ENCODE measurements at regions not wholly inside any gene's neighbourhood (a gene's known extent, or its start where the extent isn't known, plus 50 kb on each side); places are given as distances from the start of the nearest gene placed in this dataset.
A peak's percentile ranks its signal among the peaks of the same experiment; 100 is the strongest.

GRCh38 chr4:130356873-130357272 lies 1260.9 kb downstream of the C4orf33 start:
- H3K36me3 ChIP-seq (replicated peaks), result no peaks in the 10 kb centered on the region
- no peak overlapping the region for H3K27ac ChIP-seq
- DNase-seq, result no peak
- in situ Hi-C loops (cut with HindIII; ENCODE audit: low pct_ligation_motif_present, low sequenced_read_pairs), result no loop called here
- no peak for TF ChIP-seq CTCF (IDR thresholded peaks at IDR 0.05; ENCODE audit: low read depth, low read length, missing control alignments)
- no peak overlapping the region for H3K4me3 ChIP-seq (ENCODE audit: low read depth, low read length)
- H3K27me3 ChIP-seq (replicated peaks), result no peaks in the 10 kb centered on the region

- in situ Hi-C loops (cut with HindIII; ENCODE audit: low pct_ligation_motif_present, low sequenced_read_pairs), result no loop called here
- DNase-seq, result peak; percentile 20
- no peak overlapping the region for H3K4me3 ChIP-seq (ENCODE audit: low read depth, low read length)
- H3K27ac ChIP-seq, result no peak overlapping the region
- no peaks in the 10 kb centered on the region for H3K36me3 ChIP-seq (replicated peaks)
- H3K27me3 ChIP-seq (replicated peaks), result no peaks in the 10 kb centered on the region
- peak; percentile 53 for TF ChIP-seq CTCF (IDR thresholded peaks at IDR 0.05; ENCODE audit: low read depth, low read length, missing control alignments)
Measured at GRCh38 chr4:130359542-130359941, 1263.6 kb downstream of the C4orf33 start.

GRCh38 chr4:130361616-130362015 lies 1265.7 kb downstream of the C4orf33 start:
- TF ChIP-seq CTCF (IDR thresholded peaks at IDR 0.05; ENCODE audit: low read depth, low read length, missing control alignments), result no peak
- Histone ChIP-seq H3K36me3 (replicated peaks) (no peaks in the 10 kb centered on the region), H3K27me3 (replicated peaks) (no peaks in the 10 kb centered on the region), H3K4me3 (ENCODE audit: low read depth, low read length) (no peak overlapping the region), H3K27ac (no peak overlapping the region)
- in situ Hi-C loops (cut with HindIII; ENCODE audit: low pct_ligation_motif_present, low sequenced_read_pairs), result no loop called here
- DNase-seq, result no peak

- in situ Hi-C loops (cut with HindIII; ENCODE audit: low pct_ligation_motif_present, low sequenced_read_pairs), result no loop called here
Measured at GRCh38 chr4:130368668-130369067, 1272.7 kb downstream of the C4orf33 start.

GRCh38 chr4:130393231-130393630 lies 1297.3 kb downstream of the C4orf33 start:
- no peak for DNase-seq
- Histone ChIP-seq H3K27me3 (replicated peaks) (no peaks in the 10 kb centered on the region), H3K27ac (peak overlapping the region; percentile 26), H3K4me3 (ENCODE audit: low read depth, low read length) (no peak overlapping the region), H3K36me3 (replicated peaks) (no peaks in the 10 kb centered on the region)
- TF ChIP-seq CTCF (IDR thresholded peaks at IDR 0.05; ENCODE audit: low read depth, low read length, missing control alignments), result no peak
- in situ Hi-C loops (cut with HindIII; ENCODE audit: low pct_ligation_motif_present, low sequenced_read_pairs), result no loop called here

More at GRCh38 chr4:130368668-130369067, 1272.7 kb downstream of the C4orf33 start:
- H3K27ac ChIP-seq, result no peak overlapping the region
- no peak for DNase-seq
- no peaks in the 10 kb centered on the region for H3K36me3 ChIP-seq (replicated peaks)
- H3K4me3 ChIP-seq (ENCODE audit: low read depth, low read length), result no peak overlapping the region
- H3K27me3 ChIP-seq (replicated peaks), result no peaks in the 10 kb centered on the region
- TF ChIP-seq CTCF (IDR thresholded peaks at IDR 0.05; ENCODE audit: low read depth, low read length, missing control alignments), result no peak

- no peaks in the 10 kb centered on the region for H3K27me3 ChIP-seq (replicated peaks)
- peak overlapping the region; percentile 26 for H3K27ac ChIP-seq
- H3K36me3 ChIP-seq (replicated peaks), result no peaks in the 10 kb centered on the region
- TF ChIP-seq CTCF (IDR thresholded peaks at IDR 0.05; ENCODE audit: low read depth, low read length, missing control alignments), result no peak
- DNase-seq, result peak; percentile 88
- H3K4me3 ChIP-seq (ENCODE audit: low read depth, low read length), result no peak overlapping the region
- in situ Hi-C loops (cut with HindIII; ENCODE audit: low pct_ligation_motif_present, low sequenced_read_pairs), result no loop called here
Measured at GRCh38 chr4:130393642-130394041, 1297.7 kb downstream of the C4orf33 start.

Measured in brain microvascular endothelial cell (primary cell).